Upper lobe of left lung (tissue), 6 donors: ENCODE measurements at regions not wholly inside any gene's neighbourhood (a gene's known extent, or its start where the extent isn't known, plus 50 kb on each side); places are given as distances from the start of the nearest gene placed in this dataset.

Experiments used
- ATAC-seq, 2 donors: fragments of 200-7000 bp; cut with Tn5 transposase; one replicate each; pipeline ENCODE4 v1.9.1; 2022; ENCODE audit warnings: mild to moderate bottlenecking in 2 of 2, moderate library complexity in 2 of 2; ENCODE audit not compliant: low FRiP score in 2 of 2
- DNase-seq, 2 donors: peaks; one replicate each; pipeline ENCODE4 v3.0.0-alpha.2; 2019 to 2020
- H3K27ac ChIP-seq, 4 donors: fragments of 200-600 bp; sonication (generic); one replicate each; pipeline ENCODE4 v1.5.1; 2016 to 2019
- H3K27me3 ChIP-seq, 4 donors: fragments of 200-600 bp; sonication (generic); one replicate each; pipeline ENCODE4 v1.5.1; 2017 to 2019
- H3K36me3 ChIP-seq, 4 donors: fragments of 200-600 bp; sonication (generic); one replicate each; pipeline ENCODE4 v1.5.1; 2016 to 2019
- H3K4me1 ChIP-seq, 4 donors: fragments of 200-600 bp; sonication (generic); one replicate each; pipeline ENCODE4 v1.5.1; 2018 to 2019
- H3K4me3 ChIP-seq, 4 donors: fragments of 200-600 bp; sonication (generic); one replicate each; pipeline ENCODE4 v1.5.1; 2017 to 2019; ENCODE audit warnings: mild to moderate bottlenecking in 2 of 4, moderate library complexity in 1 of 4
- H3K9me3 ChIP-seq, 4 donors: fragments of 200-600 bp; sonication (generic); one replicate each; pipeline ENCODE4 v1.5.1; 2018 to 2019
- EP300 ChIP-seq, 4 donors: sonication (generic); formaldehyde crosslinking; IDR thresholded peaks; one replicate each; pipeline ENCODE4 v1.5.1; 2017; ENCODE audit warnings: antibody characterized with exemption in 4 of 4, control low read depth in 2 of 4
- POLR2A ChIP-seq, 4 donors: fragments of 450-650 bp; IDR thresholded peaks; one replicate each; pipeline ENCODE4 v1.5.1; 2016 to 2017; ENCODE audit warnings: antibody characterized with exemption in 4 of 4, mild to moderate bottlenecking in 2 of 4
- POLR2AphosphoS5 ChIP-seq, 2 donors: sonication (generic); formaldehyde crosslinking; IDR thresholded peaks; one replicate each; pipeline ENCODE4 v1.5.1; 2017; ENCODE audit warnings: antibody characterized with exemption in 2 of 2
- whole genome bisulfite sequencing, 2 donors: methylation state at CpG; one replicate each; pipeline ENCODE4 v1.1.5; 2017 to 2018; 5-methylcytosine and 5-hydroxymethylcytosine counted together
- TF ChIP-seq, protein P1 (sequence below), 6 experiments: fragments of 450-650 bp in 4 of 6; fragments of 200-600 bp in 2 of 6; sonication (generic) in 2 of 6; IDR thresholded peaks; one replicate each; pipeline ENCODE4 v1.5.1; 2016 to 2019; ENCODE audit warnings: antibody characterized with exemption in 6 of 6
- donor health status: DM: no; HTN: no; CAD: no; lungs with moderate emphysema.
- donor health status: DM: no; HTN: yes; CAD: no; lungs with severe emphysema.

DNA sequence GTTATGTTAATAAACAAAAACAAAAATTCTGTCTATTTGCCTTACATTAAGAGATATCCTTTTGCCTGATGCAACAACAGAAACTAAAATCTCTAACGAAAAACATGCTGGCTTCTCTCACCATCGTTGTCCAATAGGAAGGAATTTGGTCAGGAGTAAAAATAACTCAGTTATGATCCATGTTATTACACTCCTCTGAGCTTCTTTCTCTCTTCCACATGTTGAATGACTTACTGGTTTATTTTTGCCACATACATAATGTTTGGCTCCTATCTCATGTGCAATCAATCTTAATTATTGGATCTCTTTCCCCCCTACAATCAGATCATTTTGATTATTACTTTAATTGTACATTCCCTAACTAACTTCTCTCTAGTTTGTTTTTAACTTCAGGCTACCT is 688.4 kb downstream of the USP25 start:
- no peak overlapping the region for H3K4me3 ChIP-seq
- TF ChIP-seq, protein P1, sequence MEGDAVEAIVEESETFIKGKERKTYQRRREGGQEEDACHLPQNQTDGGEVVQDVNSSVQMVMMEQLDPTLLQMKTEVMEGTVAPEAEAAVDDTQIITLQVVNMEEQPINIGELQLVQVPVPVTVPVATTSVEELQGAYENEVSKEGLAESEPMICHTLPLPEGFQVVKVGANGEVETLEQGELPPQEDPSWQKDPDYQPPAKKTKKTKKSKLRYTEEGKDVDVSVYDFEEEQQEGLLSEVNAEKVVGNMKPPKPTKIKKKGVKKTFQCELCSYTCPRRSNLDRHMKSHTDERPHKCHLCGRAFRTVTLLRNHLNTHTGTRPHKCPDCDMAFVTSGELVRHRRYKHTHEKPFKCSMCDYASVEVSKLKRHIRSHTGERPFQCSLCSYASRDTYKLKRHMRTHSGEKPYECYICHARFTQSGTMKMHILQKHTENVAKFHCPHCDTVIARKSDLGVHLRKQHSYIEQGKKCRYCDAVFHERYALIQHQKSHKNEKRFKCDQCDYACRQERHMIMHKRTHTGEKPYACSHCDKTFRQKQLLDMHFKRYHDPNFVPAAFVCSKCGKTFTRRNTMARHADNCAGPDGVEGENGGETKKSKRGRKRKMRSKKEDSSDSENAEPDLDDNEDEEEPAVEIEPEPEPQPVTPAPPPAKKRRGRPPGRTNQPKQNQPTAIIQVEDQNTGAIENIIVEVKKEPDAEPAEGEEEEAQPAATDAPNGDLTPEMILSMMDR (IDR thresholded peaks at IDR 0.05), result no peak
- no peak for TF ChIP-seq POLR2A (IDR thresholded peaks at IDR 0.05)
- no peak for TF ChIP-seq EP300 (IDR thresholded peaks at IDR 0.05)
- TF ChIP-seq POLR2AphosphoS5 (IDR thresholded peaks at IDR 0.05), result no peak
- H3K27ac ChIP-seq, result no peak overlapping the region
- no peaks in the 10 kb centered on the region for H3K27me3 ChIP-seq
- 43 to 60% methylated on average over 2 of the region's 2 CpGs for WGBS, 2 donors
- no peaks in the 10 kb centered on the region for H3K9me3 ChIP-seq
- peaks cover 0 to 6% (median 0%) of the 10 kb centered on the region in 4 donors for H3K4me1 ChIP-seq
- DNase-seq, result no peak
- ATAC-seq, result peak in 1 of 2 donors; percentile 22
- no peaks in the 10 kb centered on the region for H3K36me3 ChIP-seq

DNA sequence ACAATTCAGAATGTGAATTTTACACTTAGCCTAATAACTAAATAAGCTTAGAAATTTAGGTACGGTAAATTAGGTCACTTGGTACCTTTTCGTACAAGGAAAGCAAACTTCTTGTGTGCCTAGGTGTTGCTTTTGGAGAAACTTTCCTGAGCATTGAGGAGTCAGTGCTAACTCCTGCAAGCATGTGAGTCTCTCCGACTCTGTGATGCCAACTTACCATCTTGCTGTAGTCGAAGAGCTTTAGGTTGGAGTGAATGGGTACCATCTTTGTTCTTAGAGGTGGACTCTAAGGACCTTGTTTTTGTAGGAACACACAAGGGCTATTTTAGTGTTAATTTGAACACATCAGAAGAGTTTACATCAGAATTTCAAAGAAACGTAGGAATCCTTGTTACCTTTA is 688.9 kb downstream of the USP25 start:
- WGBS, 2 donors, result 83 to 88% methylated on average over 5 of the region's 5 CpGs
- Histone ChIP-seq H3K27ac (peak overlapping the region in 2 of 4 donors; percentile 62 to 71), H3K4me3 (no peak overlapping the region), H3K36me3 (no peaks in the 10 kb centered on the region), H3K4me1 (peaks cover 0 to 6% (median 0%) of the 10 kb centered on the region in 4 donors), H3K27me3 (no peaks in the 10 kb centered on the region), H3K9me3 (no peaks in the 10 kb centered on the region)
- DNase-seq (no peak), ATAC-seq (no peak)
- TF ChIP-seq POLR2A (IDR thresholded peaks at IDR 0.05) (no peak), EP300 (IDR thresholded peaks at IDR 0.05) (no peak), POLR2AphosphoS5 (IDR thresholded peaks at IDR 0.05) (no peak)
- TF ChIP-seq, protein P1 (IDR thresholded peaks at IDR 0.05), result no peak

DNA sequence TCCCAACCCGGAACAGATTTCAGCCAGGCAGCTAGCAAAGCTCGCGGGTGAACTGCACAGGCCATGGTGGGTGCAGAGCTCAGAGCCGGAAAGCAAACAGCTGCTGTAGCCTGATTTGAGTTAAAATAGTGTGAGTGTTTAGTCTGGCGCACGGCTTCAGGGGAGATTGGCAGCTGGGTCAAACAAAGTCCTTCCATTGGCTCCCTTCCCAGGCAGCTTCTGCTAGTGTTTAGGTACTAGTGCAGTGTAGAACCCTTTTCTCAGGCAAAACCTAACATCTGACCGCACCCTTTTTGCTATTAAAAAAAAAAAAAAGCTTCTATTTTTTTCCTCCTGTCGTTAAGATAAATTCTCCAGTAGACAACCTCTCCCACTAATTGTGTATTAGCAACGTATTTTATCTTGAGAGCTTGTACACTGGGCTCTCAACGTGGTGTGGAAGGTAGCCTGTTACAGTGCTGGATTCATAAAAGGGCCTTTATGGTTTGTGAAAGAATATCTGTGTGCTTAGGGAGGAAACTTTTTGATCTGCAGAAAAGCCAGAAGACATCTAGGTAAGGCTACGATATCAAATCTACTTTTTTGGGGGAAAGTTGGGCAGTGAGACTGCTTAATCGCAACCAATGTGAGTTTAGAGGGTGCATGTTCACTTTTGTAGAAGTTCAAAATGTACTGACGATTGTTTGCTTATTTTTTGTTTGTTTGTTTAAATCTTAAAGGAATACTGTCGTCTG is 689.6 kb downstream of the USP25 start:
- Histone ChIP-seq H3K4me1 (peaks cover 0 to 6% (median 0%) of the 10 kb centered on the region in 4 donors), H3K4me3 (peak overlapping the region in 3 of 4 donors; percentile 21 to 45 (median 43)), H3K27me3 (no peaks in the 10 kb centered on the region), H3K9me3 (no peaks in the 10 kb centered on the region), H3K36me3 (no peaks in the 10 kb centered on the region), H3K27ac (peak overlapping the region; percentile 62 to 77 (median 72))
- ATAC-seq (peak; percentile 89 to 93), DNase-seq (peak in 1 of 2 donors; percentile 78)
- TF ChIP-seq POLR2AphosphoS5 (IDR thresholded peaks at IDR 0.05), result no peak
- TF ChIP-seq, protein P1 (IDR thresholded peaks at IDR 0.05), result no peak
- no peak for TF ChIP-seq POLR2A (IDR thresholded peaks at IDR 0.05)
- TF ChIP-seq EP300 (IDR thresholded peaks at IDR 0.05), result no peak
- WGBS, 2 donors, result 24 to 32% methylated on average over 14 of the region's 14 CpGs

DNA sequence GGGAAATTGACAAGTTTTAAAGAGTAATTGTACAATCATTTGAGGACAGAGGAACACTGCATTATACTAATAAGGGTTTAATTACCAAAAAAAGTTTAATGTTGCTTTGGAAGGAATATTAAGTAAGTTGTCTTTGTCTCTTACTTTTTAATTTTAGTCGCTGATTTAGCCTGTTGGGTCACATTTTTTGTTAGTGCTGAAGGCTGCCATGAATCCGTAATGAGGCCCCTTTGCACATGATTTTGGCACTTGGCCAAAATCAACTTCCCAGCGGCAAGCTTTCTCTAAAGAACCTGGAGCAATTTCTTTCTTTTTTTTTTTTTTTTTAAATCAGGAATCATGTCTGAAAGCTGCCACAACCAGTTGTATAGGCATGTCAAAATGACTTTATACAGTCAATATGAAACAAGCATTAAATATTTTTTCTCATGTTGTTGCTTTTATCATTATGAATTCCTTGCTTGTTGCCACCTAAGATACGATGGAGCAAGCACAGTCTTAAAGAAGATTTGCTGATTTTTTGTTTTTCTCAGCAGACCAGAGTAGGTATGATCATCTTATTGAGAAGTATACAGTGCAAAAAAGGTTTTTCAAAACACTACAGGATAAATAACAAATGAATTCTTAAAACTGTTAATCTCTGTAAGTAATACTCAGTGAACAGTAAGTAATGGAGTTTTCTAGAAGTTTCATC is 690.4 kb downstream of the USP25 start:
- Histone ChIP-seq H3K36me3 (no peaks in the 10 kb centered on the region), H3K9me3 (no peaks in the 10 kb centered on the region), H3K4me1 (peaks cover 0 to 6% (median 0%) of the 10 kb centered on the region in 4 donors), H3K27me3 (no peaks in the 10 kb centered on the region), H3K27ac (peak overlapping the region; percentile 62 to 77 (median 72)), H3K4me3 (peak overlapping the region in 3 of 4 donors; percentile 21 to 45 (median 43))
- ATAC-seq (peak in 1 of 2 donors; percentile 67), DNase-seq (peak in 1 of 2 donors; percentile 39)
- WGBS, 2 donors, result 20 to 23% methylated on average over 4 of the region's 4 CpGs
- no peak for TF ChIP-seq POLR2A (IDR thresholded peaks at IDR 0.05)
- no peak for TF ChIP-seq POLR2AphosphoS5 (IDR thresholded peaks at IDR 0.05)
- TF ChIP-seq, protein P1 (IDR thresholded peaks at IDR 0.05), result no peak
- no peak for TF ChIP-seq EP300 (IDR thresholded peaks at IDR 0.05)
